Osteoblast (primary cell): ENCODE measurements at regions not wholly inside any gene's neighbourhood (a gene's known extent, or its start where the extent isn't known, plus 50 kb on each side); places are given as distances from the start of the nearest gene placed in this dataset.
A peak's percentile ranks its signal among the peaks of the same experiment; 100 is the strongest.

Source experiments
- DNase-seq: peaks from one replicate; pipeline ENCODE4 v3.0.0; 2011; ENCODE audit warnings: low spot score, mixed read lengths; ENCODE audit not compliant: insufficient read length; ENCODE audit errors: missing footprints
- H2AFZ ChIP-seq: 2 replicates; pipeline ENCODE4 v1.6.0; 2011; ENCODE audit warnings: mild to moderate bottlenecking, low read length
- H3K27ac ChIP-seq: 2 replicates; pipeline ENCODE4 v1.5.1; 2011; ENCODE audit warnings: mild to moderate bottlenecking, low read depth, low read length, moderate library complexity
- H3K27me3 ChIP-seq: 2 replicates; pipeline ENCODE4 v1.6.0; 2012; ENCODE audit warnings: mild to moderate bottlenecking, control low read depth, inconsistent platforms, low read length, moderate library complexity; ENCODE audit not compliant: insufficient read depth
- H3K36me3 ChIP-seq: 2 replicates; pipeline ENCODE4 v1.5.1; 2011; ENCODE audit warnings: mild to moderate bottlenecking, low read length, control low read depth, moderate library complexity; ENCODE audit not compliant: insufficient read depth
- H3K4me1 ChIP-seq: 2 replicates; pipeline ENCODE4 v1.5.1; 2011; ENCODE audit warnings: mild to moderate bottlenecking, low read length, control low read depth, moderate library complexity; ENCODE audit not compliant: insufficient read depth
- H3K4me2 ChIP-seq: 2 replicates; pipeline ENCODE4 v1.6.0; 2011; ENCODE audit warnings: mild to moderate bottlenecking, low read length; ENCODE audit not compliant: insufficient read depth
- H3K4me3 ChIP-seq: fragments of 200-600 bp; sonication (generic); 3 replicates; pipeline ENCODE4 v1.5.1; 2012; ENCODE audit warnings: mild to moderate bottlenecking, low read length, inconsistent platforms; ENCODE audit not compliant: insufficient read depth
- H3K79me2 ChIP-seq: 2 replicates; pipeline ENCODE4 v1.6.0; 2012; ENCODE audit warnings: mild to moderate bottlenecking, low read length, control low read depth, inconsistent platforms; ENCODE audit not compliant: insufficient read depth
- H3K9me3 ChIP-seq: 2 replicates; pipeline ENCODE4 v1.5.1; 2011; ENCODE audit warnings: low read depth, low read length, control low read depth
- H4K20me1 ChIP-seq: 2 replicates; pipeline ENCODE4 v1.6.0; 2012; ENCODE audit warnings: mild to moderate bottlenecking, low read length, control low read depth; ENCODE audit not compliant: insufficient read depth
- TF ChIP-seq, protein P1 (sequence below): IDR thresholded peaks from 2 replicates; pipeline ENCODE4 v1.5.1; 2011; ENCODE audit warnings: mild to moderate bottlenecking, low read depth, low read length, moderate library complexity; ENCODE audit errors: extremely low read depth

DNA sequence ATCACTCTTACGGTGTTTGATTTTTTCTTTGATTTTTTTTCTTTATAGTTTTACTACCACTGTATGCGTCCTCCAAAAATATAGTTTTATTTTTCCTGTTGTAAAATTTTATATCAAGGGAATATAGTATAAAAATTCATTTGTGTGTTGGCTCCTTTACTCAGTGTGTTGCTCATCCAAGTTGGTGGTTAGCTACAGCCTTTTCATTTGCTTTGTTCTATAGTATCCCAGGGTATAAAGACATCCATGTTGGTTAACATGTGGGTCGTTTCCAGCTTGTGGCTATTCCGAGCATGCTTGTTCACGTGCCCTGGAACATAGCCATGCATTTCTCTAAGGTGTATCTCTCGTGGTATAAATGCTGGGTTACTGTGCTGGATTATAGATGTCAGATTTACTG, 54.8 kb upstream of the DAB2 start:
- Histone ChIP-seq H3K79me2 (no peaks in the 10 kb centered on the region), H3K4me1 (peaks cover 41% of the 10 kb centered on the region), H3K9me3 (no peaks in the 10 kb centered on the region), H3K4me2 (no peak overlapping the region), H2AFZ (no peak overlapping the region), H3K27ac (no peak overlapping the region), H4K20me1 (no peaks in the 10 kb centered on the region), H3K27me3 (no peaks in the 10 kb centered on the region), H3K4me3 (no peak overlapping the region), H3K36me3 (no peaks in the 10 kb centered on the region)
- no peak for DNase-seq
- TF ChIP-seq, protein P1, sequence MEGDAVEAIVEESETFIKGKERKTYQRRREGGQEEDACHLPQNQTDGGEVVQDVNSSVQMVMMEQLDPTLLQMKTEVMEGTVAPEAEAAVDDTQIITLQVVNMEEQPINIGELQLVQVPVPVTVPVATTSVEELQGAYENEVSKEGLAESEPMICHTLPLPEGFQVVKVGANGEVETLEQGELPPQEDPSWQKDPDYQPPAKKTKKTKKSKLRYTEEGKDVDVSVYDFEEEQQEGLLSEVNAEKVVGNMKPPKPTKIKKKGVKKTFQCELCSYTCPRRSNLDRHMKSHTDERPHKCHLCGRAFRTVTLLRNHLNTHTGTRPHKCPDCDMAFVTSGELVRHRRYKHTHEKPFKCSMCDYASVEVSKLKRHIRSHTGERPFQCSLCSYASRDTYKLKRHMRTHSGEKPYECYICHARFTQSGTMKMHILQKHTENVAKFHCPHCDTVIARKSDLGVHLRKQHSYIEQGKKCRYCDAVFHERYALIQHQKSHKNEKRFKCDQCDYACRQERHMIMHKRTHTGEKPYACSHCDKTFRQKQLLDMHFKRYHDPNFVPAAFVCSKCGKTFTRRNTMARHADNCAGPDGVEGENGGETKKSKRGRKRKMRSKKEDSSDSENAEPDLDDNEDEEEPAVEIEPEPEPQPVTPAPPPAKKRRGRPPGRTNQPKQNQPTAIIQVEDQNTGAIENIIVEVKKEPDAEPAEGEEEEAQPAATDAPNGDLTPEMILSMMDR: no peak

DNA sequence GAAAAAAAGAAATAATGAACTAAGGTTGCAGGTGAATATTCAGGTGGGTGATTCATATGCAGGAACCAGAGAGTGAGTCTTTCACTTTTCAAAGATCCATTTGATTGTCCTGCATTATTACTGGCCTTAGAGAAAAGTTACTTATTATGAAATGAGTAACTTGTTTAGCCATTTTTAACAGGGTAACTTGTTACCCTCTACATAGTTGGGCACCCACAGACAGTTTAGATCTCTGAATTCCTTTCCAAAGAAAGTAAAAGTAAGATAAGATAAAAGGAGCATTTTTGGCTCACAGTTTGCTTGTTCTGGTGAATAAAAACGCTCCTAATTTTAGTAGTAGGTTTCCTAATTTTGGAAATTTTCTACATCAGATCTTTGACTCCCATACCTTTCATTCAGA, 54.1 kb upstream of the DAB2 start:
- Histone ChIP-seq H3K27ac (no peak overlapping the region), H4K20me1 (no peaks in the 10 kb centered on the region), H3K36me3 (no peaks in the 10 kb centered on the region), H3K4me3 (no peak overlapping the region), H3K9me3 (no peaks in the 10 kb centered on the region), H2AFZ (no peak overlapping the region), H3K79me2 (no peaks in the 10 kb centered on the region), H3K27me3 (no peaks in the 10 kb centered on the region), H3K4me2 (peak overlapping the region; percentile 40), H3K4me1 (peaks cover 47% of the 10 kb centered on the region)
- TF ChIP-seq, protein P1: no peak
- DNase-seq: no peak

DNA sequence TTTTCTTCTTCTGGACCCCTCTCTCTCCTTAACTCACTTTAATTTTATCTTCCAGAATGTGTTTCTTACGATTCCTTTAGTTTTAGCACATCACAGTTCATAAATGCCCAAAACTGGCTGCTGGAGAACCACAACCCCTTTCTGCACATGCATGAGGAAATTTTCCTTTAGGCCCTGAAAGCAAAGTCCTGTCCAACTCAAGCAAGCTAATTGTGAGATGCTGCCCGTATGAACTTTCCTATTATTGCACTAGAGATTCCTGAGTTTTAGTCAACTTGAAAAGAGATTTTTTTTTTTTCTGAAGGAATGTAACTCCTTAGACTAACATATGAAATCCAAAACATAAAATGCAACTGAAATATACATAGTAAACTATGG, 52.1 kb upstream of the DAB2 start:
- Histone ChIP-seq H3K36me3 (no peaks in the 10 kb centered on the region), H2AFZ (peak overlapping the region; percentile 58), H4K20me1 (no peaks in the 10 kb centered on the region), H3K79me2 (no peaks in the 10 kb centered on the region), H3K9me3 (no peaks in the 10 kb centered on the region), H3K4me1 (peaks cover 67% of the 10 kb centered on the region), H3K4me2 (peak overlapping the region; percentile 15), H3K27ac (peak overlapping the region; percentile 81), H3K27me3 (no peaks in the 10 kb centered on the region), H3K4me3 (no peak overlapping the region)
- TF ChIP-seq, protein P1: no peak
- peak; percentile 63 for DNase-seq

DNA sequence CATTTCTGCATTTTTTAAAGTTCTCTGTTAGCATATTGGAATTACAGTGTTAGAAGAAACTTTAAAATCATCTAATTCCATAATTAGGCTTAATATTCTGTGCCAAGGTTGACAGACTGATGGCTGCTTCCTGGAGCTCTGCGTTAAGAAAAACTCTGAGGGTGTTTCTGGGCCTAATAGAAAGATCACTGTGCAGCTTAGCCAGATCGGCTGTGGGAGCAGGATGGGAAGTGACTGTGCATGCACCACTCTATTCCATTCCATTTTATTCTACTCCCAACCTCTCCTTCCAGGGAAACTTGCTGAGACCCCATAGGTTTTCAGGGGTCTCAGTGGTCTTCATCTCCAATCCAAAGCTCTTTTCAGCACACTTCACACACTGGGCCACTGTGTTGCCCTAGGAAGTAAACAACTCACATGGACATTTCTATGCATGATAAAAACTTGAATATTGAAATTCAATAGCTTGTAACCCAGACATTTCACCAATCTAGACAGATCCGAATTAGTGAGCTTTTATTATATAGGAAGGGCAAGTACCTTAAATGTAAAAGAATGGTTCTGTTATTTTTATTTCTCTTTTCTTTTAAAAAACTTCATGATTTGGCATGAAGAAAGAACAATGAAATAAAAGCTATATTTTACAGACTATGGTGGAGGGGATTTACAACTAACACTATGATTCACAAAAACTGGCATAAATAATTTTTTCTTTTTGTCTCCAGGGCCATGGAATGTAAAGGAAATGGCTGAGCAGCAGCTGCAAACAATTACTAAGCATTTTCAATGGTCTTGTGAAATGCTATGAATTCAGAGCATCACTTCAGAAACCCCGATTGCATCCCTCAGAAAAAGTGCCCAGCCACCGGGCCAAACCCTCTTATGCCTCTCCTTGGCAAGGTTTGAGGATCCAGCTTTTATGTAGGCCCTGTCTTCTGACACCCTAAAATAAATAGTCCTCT, 51.4 kb upstream of the DAB2 start:
- Histone ChIP-seq H3K79me2 (no peaks in the 10 kb centered on the region), H3K27me3 (no peaks in the 10 kb centered on the region), H3K9me3 (no peaks in the 10 kb centered on the region), H3K4me2 (peak overlapping the region; percentile 15), H3K27ac (peak overlapping the region; percentile 81), H3K36me3 (no peaks in the 10 kb centered on the region), H3K4me3 (no peak overlapping the region), H2AFZ (peak overlapping the region; percentile 58), H3K4me1 (peaks cover 71% of the 10 kb centered on the region), H4K20me1 (no peaks in the 10 kb centered on the region)
- TF ChIP-seq, protein P1: no peak
- DNase-seq: peak; percentile 44
